Fibroblast of the aortic adventitia (primary cell): ENCODE measurements at regions not wholly inside any gene's neighbourhood (a gene's known extent, or its start where the extent isn't known, plus 50 kb on each side); places are given as distances from the start of the nearest gene placed in this dataset.
"Not testable (repeated sequence)": the region's sequence is repeated elsewhere in the genome, so short reads cannot be mapped to it uniquely, and the experiment has no call there.

ENCODE experiments used
- DNase-seq: peaks from one replicate; pipeline ENCODE4 v3.0.0-alpha.2; 2010; ENCODE audit warnings: low read depth
- H3K4me3 ChIP-seq: 2 replicates; pipeline ENCODE4 v1.5.1; 2011; ENCODE audit warnings: low read depth, mild to moderate bottlenecking, control low read depth, low read length, moderate library complexity
- TF ChIP-seq, protein P1 (sequence below): IDR thresholded peaks from 2 replicates; pipeline ENCODE4 v1.5.1; 2011; ENCODE audit warnings: mild to moderate bottlenecking, low read length, control low read depth, inconsistent platforms; ENCODE audit not compliant: insufficient read depth

DNA sequence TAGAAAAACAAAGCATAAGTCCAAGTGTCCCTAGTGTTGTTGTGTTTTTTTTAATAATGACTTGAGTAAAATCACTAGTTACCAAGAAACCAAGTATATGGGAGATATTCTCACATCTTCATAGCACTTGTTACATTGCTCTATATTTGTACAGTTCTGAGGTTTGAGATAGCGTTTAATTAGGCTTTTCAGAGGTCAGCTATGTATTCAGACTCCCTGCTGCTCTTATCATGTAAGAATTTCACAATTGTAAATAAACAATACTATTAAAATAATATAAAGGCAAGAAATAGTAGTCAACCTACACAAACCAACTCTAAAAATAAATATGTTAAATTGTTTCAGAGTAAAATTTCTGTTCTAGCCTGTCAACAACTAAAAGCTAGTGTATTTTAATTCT is 761.9 kb upstream of the FAM174A start:
- TF ChIP-seq, protein P1, sequence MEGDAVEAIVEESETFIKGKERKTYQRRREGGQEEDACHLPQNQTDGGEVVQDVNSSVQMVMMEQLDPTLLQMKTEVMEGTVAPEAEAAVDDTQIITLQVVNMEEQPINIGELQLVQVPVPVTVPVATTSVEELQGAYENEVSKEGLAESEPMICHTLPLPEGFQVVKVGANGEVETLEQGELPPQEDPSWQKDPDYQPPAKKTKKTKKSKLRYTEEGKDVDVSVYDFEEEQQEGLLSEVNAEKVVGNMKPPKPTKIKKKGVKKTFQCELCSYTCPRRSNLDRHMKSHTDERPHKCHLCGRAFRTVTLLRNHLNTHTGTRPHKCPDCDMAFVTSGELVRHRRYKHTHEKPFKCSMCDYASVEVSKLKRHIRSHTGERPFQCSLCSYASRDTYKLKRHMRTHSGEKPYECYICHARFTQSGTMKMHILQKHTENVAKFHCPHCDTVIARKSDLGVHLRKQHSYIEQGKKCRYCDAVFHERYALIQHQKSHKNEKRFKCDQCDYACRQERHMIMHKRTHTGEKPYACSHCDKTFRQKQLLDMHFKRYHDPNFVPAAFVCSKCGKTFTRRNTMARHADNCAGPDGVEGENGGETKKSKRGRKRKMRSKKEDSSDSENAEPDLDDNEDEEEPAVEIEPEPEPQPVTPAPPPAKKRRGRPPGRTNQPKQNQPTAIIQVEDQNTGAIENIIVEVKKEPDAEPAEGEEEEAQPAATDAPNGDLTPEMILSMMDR: no peak
- DNase-seq: no peak
- no peak overlapping the region for H3K4me3 ChIP-seq

- DNase-seq: no peak
- TF ChIP-seq, protein P1: no peak
- no peak overlapping the region for H3K4me3 ChIP-seq
These were observed 763.9 kb upstream of the FAM174A start for GRCh38 chr5:99771296-99771695.

- H3K4me3 ChIP-seq: no peak overlapping the region
- no peak for DNase-seq
- TF ChIP-seq, protein P1: no peak
These were observed 770.2 kb upstream of the FAM174A start for GRCh38 chr5:99765011-99765410.

- TF ChIP-seq, protein P1: no peak
These were observed 772.0 kb upstream of the FAM174A start for GRCh38 chr5:99763021-99763774.

DNA sequence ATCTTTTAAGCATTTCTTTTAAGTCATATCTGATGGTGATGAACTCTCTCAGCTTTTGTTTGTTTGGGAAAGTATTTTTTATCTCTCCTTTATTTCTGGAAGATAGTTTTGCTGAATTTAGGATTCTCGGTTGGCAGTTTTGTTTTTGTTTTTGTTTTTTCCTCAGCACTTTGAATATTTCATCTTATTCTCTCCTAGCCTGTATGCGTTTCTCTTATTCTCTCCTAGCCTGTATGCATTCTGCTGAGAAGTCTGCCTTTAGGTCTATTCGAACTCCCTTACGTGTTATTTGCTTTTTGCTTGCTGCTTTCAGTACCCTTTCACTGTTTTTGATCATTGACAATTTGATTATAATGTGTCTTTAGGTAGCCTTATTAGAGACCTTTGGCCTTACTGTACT is 787.8 kb upstream of the FAM174A start:
- TF ChIP-seq, protein P1: no peak
- H3K4me3 ChIP-seq: no peak overlapping the region
- no peak for DNase-seq

More at GRCh38 chr5:99763021-99763774, 772.0 kb upstream of the FAM174A start:
- no peak for DNase-seq
- no peak overlapping the region for H3K4me3 ChIP-seq

GRCh38 chr5:99733146-99733545 is 802.0 kb upstream of the FAM174A start:
- DNase-seq, H3K4me3 ChIP-seq: not testable (repeated sequence)

- not testable (repeated sequence) for H3K4me3 ChIP-seq, DNase-seq
These were observed 801.8 kb upstream of the CHD1 start for GRCh38 chr5:99730653-99731052.

- TF ChIP-seq, protein P1: no peak
- H3K4me3 ChIP-seq: no peak overlapping the region
- DNase-seq: no peak
These were observed 796.0 kb upstream of the CHD1 start for GRCh38 chr5:99724732-99725290.
